NCI-H2107 (cell line): ENCODE measurements at regions not wholly inside any gene's neighbourhood (a gene's known extent, or its start where the extent isn't known, plus 50 kb on each side); places are given as distances from the start of the nearest gene placed in this dataset.

Source experiments
- DNase-seq: peaks from one replicate; lab custom pipeline; 2025; lab: John Stamatoyannopoulos, UW

GRCh38 chr4:126227428-126227827 lies 912.7 kb downstream of the FAT4 start:
- no peak for DNase-seq

GRCh38 chr4:126230269-126230668 lies 915.5 kb downstream of the FAT4 start:
- no peak for DNase-seq

GRCh38 chr4:126233483-126233882 lies 918.7 kb downstream of the FAT4 start:
- DNase-seq: no peak

- no peak for DNase-seq
Measured at GRCh38 chr4:126238013-126238412, 923.3 kb downstream of the FAT4 start.

GRCh38 chr4:126241634-126242033 lies 926.9 kb downstream of the FAT4 start:
- no peak for DNase-seq

- DNase-seq: no peak
Measured at GRCh38 chr4:126242679-126243390, 928.1 kb downstream of the FAT4 start.

GRCh38 chr4:126247409-126247808 lies 932.7 kb downstream of the FAT4 start:
- no peak for DNase-seq

GRCh38 chr4:126250006-126250405 lies 935.3 kb downstream of the FAT4 start:
- DNase-seq: no peak

- DNase-seq: no peak
Measured at GRCh38 chr4:126251169-126251568, 936.4 kb downstream of the FAT4 start.

- DNase-seq: no peak
Measured at GRCh38 chr4:126262665-126263064, 947.9 kb downstream of the FAT4 start.

- DNase-seq: no peak
Measured at GRCh38 chr4:126264839-126265238, 950.1 kb downstream of the FAT4 start.

- DNase-seq: no peak
Measured at GRCh38 chr4:126265888-126266287, 951.1 kb downstream of the FAT4 start.

- DNase-seq: no peak
Measured at GRCh38 chr4:126267689-126268088, 952.9 kb downstream of the FAT4 start.

- no peak for DNase-seq
Measured at GRCh38 chr4:126268106-126268505, 953.4 kb downstream of the FAT4 start.

- DNase-seq: no peak
Measured at GRCh38 chr4:126269106-126269505, 954.4 kb downstream of the FAT4 start.

- no peak for DNase-seq
Measured at GRCh38 chr4:126271292-126271691, 956.5 kb downstream of the FAT4 start.

- no peak for DNase-seq
Measured at GRCh38 chr4:126273746-126274145, 959.0 kb downstream of the FAT4 start.

- DNase-seq: no peak
Measured at GRCh38 chr4:126291886-126292285, 977.1 kb downstream of the FAT4 start.

- DNase-seq: no peak
Measured at GRCh38 chr4:126298271-126298670, 983.5 kb downstream of the FAT4 start.

- no peak for DNase-seq
Measured at GRCh38 chr4:126306152-126306869, 991.6 kb downstream of the FAT4 start.

GRCh38 chr4:126318376-126318775 lies 1003.6 kb downstream of the FAT4 start:
- DNase-seq: no peak

- no peak for DNase-seq
Measured at GRCh38 chr4:126328914-126329313, 1014.2 kb downstream of the FAT4 start.

GRCh38 chr4:126338548-126338947 lies 1023.8 kb downstream of the FAT4 start:
- no peak for DNase-seq

- no peak for DNase-seq
Measured at GRCh38 chr4:126341927-126342326, 1027.2 kb downstream of the FAT4 start.
